IMR-90 (cell line): ENCODE measurements at regions not wholly inside any gene's neighbourhood (a gene's known extent, or its start where the extent isn't known, plus 50 kb on each side); places are given as distances from the start of the nearest gene placed in this dataset.

Experiments
- BHLHE40 ChIP-seq: fragments of 150-350 bp; IDR thresholded peaks from 2 replicates; pipeline ENCODE4 v1.6.1; 2016; ENCODE audit warnings: mild to moderate bottlenecking, low read depth, low read length
- CEBPB ChIP-seq: IDR thresholded peaks from 2 replicates; pipeline ENCODE4 v1.6.1; 2012; ENCODE audit warnings: low read depth, low read length, improper control_type of control experiment
- CTCF ChIP-seq: conservative IDR thresholded peaks from 2 replicates; pipeline ENCODE4 v1.5.1; 2012; ENCODE audit warnings: mild to moderate bottlenecking, low read depth, low read length, improper control_type of control experiment
- FOS ChIP-seq: fragments of 150-350 bp; IDR thresholded peaks from 2 replicates; pipeline ENCODE4 v1.6.1; 2016; ENCODE audit warnings: low read depth, low read length
- NFE2L2 ChIP-seq: fragments of 150-350 bp; IDR thresholded peaks from 2 replicates; pipeline ENCODE4 v1.6.1; 2016; ENCODE audit warnings: low read depth, mild to moderate bottlenecking, low read length
- POLR2A ChIP-seq: IDR thresholded peaks from 2 replicates; pipeline ENCODE4 v1.6.1; 2012; ENCODE audit warnings: mild to moderate bottlenecking, low read depth, low read length
- RAD21 ChIP-seq: IDR thresholded peaks from 2 replicates; pipeline ENCODE4 v1.6.1; 2012; ENCODE audit warnings: low read length, improper control_type of control experiment
- RCOR1 ChIP-seq: IDR thresholded peaks from 2 replicates; pipeline ENCODE4 v1.6.1; 2012; ENCODE audit warnings: mild to moderate bottlenecking, low read length, improper control_type of control experiment; ENCODE audit not compliant: insufficient replicate concordance
- RFX5 ChIP-seq: IDR thresholded peaks from 2 replicates; pipeline ENCODE4 v1.8.0; 2012; ENCODE audit warnings: low read depth, mild to moderate bottlenecking, low read length, moderate library complexity

DNA sequence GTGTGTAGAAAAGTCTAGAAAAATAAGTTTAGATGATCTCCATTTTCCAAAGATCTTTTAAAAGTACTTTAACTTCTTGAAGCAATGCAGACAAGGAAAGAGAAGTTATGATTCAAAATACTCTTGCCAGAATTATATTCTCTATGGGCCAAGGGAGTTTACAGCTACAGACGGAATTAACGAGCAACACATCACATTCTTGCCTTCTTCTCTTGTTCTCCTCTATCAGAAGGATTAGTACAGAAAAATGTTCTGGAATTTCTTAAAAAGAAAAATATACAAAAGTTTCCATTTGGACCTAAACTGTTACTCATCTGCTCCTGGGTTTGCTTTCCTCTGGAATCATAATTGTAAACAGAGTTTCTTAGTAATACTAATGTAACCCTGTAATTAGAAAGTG is 284.7 kb upstream of the HSF2 start:
- no peak for TF ChIP-seq RAD21
- no peak for TF ChIP-seq CTCF
- TF ChIP-seq BHLHE40 = no peak
- TF ChIP-seq RFX5 = no peak
- no peak for TF ChIP-seq RCOR1
- no peak for TF ChIP-seq POLR2A
- no peak for TF ChIP-seq FOS
- no peak for TF ChIP-seq CEBPB
- TF ChIP-seq NFE2L2 = no peak
